SKM-1 (cell line): ENCODE measurements at regions not wholly inside any gene's neighbourhood (a gene's known extent, or its start where the extent isn't known, plus 50 kb on each side); places are given as distances from the start of the nearest gene placed in this dataset.
"Not testable (repeated sequence)": the region's sequence is repeated elsewhere in the genome, so short reads cannot be mapped to it uniquely, and the experiment has no call there.

Experiments
- DNase-seq: peaks from one replicate; lab custom pipeline; 2025; ENCODE audit not compliant: unreplicated experiment; lab: John Stamatoyannopoulos, UW

- no peak for DNase-seq
Observed at GRCh38 chr13:59061621-59062020, 1102.1 kb downstream of the DIAPH3 start.

GRCh38 chr13:59064042-59064441 lies 1099.7 kb downstream of the DIAPH3 start:
- no peak for DNase-seq

GRCh38 chr13:59076386-59076785 lies 1087.3 kb downstream of the DIAPH3 start:
- DNase-seq: not testable (repeated sequence)

- no peak for DNase-seq
Observed at GRCh38 chr13:59086147-59086546, 1077.6 kb downstream of the DIAPH3 start.

GRCh38 chr13:59088716-59089115 lies 1075.0 kb downstream of the DIAPH3 start:
- DNase-seq: no peak

- DNase-seq: no peak
Observed at GRCh38 chr13:59094181-59094580, 1069.5 kb downstream of the DIAPH3 start.

GRCh38 chr13:59099182-59099974 lies 1064.3 kb downstream of the DIAPH3 start:
- DNase-seq: no peak

GRCh38 chr13:59103004-59103768 lies 1060.5 kb downstream of the DIAPH3 start:
- no peak for DNase-seq

- DNase-seq: no peak
Observed at GRCh38 chr13:59111751-59112171, 1052.0 kb downstream of the DIAPH3 start.

- DNase-seq: peak; percentile 18
Observed at GRCh38 chr13:59112221-59112718, 1051.5 kb downstream of the DIAPH3 start.

- no peak for DNase-seq
Observed at GRCh38 chr13:59119475-59119874, 1044.3 kb downstream of the DIAPH3 start.

- no peak for DNase-seq
Observed at GRCh38 chr13:59120297-59120843, 1043.4 kb downstream of the DIAPH3 start.

- DNase-seq: no peak
Observed at GRCh38 chr13:59121507-59121906, 1042.2 kb downstream of the DIAPH3 start.

GRCh38 chr13:59126474-59126873 lies 1037.3 kb downstream of the DIAPH3 start:
- DNase-seq: no peak

GRCh38 chr13:59133903-59134302 lies 1029.8 kb downstream of the DIAPH3 start:
- DNase-seq: no peak

- no peak for DNase-seq
Observed at GRCh38 chr13:59144700-59145099, 1019.0 kb downstream of the DIAPH3 start.

- DNase-seq: no peak
Observed at GRCh38 chr13:59145381-59145780, 1018.3 kb downstream of the DIAPH3 start.

- no peak for DNase-seq
Observed at GRCh38 chr13:59157181-59157580, 1006.5 kb downstream of the DIAPH3 start.

GRCh38 chr13:59166174-59166573 lies 997.6 kb downstream of the DIAPH3 start:
- DNase-seq: no peak

- DNase-seq: no peak
Observed at GRCh38 chr13:59172076-59172475, 991.7 kb downstream of the DIAPH3 start.

- peak; percentile 6 for DNase-seq
Observed at GRCh38 chr13:59176775-59177174, 987.0 kb downstream of the DIAPH3 start.

GRCh38 chr13:59178344-59178743 lies 985.4 kb downstream of the DIAPH3 start:
- DNase-seq: no peak
